Effector memory CD4-positive, alpha-beta T cell (primary cell): ENCODE measurements at regions not wholly inside any gene's neighbourhood (a gene's known extent, or its start where the extent isn't known, plus 50 kb on each side); places are given as distances from the start of the nearest gene placed in this dataset.

Experiments used
- DNase-seq, 3 donors: peaks; one replicate each; pipeline ENCODE4 v3.0.0-alpha.2; 2020
- H3K27ac ChIP-seq: 2 replicates; pipeline ENCODE4 v1.7.0; 2013; ENCODE audit warnings: mild to moderate bottlenecking, low read length, moderate library complexity; ENCODE audit not compliant: insufficient read depth, poor library complexity, severe bottlenecking
- H3K27me3 ChIP-seq: replicated peaks from 2 replicates; pipeline ENCODE4 v1.7.0; 2013; ENCODE audit warnings: mild to moderate bottlenecking, low read length; ENCODE audit not compliant: insufficient read depth, control insufficient read depth, poor library complexity, severe bottlenecking
- H3K36me3 ChIP-seq: 2 replicates; pipeline ENCODE4 v1.7.0; 2013; ENCODE audit warnings: mild to moderate bottlenecking, low read length, moderate library complexity; ENCODE audit not compliant: control insufficient read depth, insufficient read depth
- H3K4me1 ChIP-seq: 2 replicates; pipeline ENCODE4 v1.7.0; 2013; ENCODE audit warnings: low read length, mild to moderate bottlenecking; ENCODE audit not compliant: control insufficient read depth, insufficient read depth, poor library complexity, severe bottlenecking
- H3K4me3 ChIP-seq: 2 replicates; pipeline ENCODE4 v1.7.0; 2013; ENCODE audit warnings: low read length, low read depth, mild to moderate bottlenecking; ENCODE audit not compliant: insufficient read depth, poor library complexity, severe bottlenecking
- H3K9me3 ChIP-seq: 2 replicates; pipeline ENCODE4 v1.7.0; 2013; ENCODE audit warnings: mild to moderate bottlenecking, low read length, moderate library complexity; ENCODE audit not compliant: control insufficient read depth

- DNase-seq: peak; percentile 40 to 59 (median 56)
- H3K27me3 ChIP-seq: no peaks in the 10 kb centered on the region
- no peaks in the 10 kb centered on the region for H3K36me3 ChIP-seq
- no peak overlapping the region for H3K27ac ChIP-seq
- H3K9me3 ChIP-seq: no peaks in the 10 kb centered on the region
- H3K4me1 ChIP-seq: no peaks in the 10 kb centered on the region
- no peak overlapping the region for H3K4me3 ChIP-seq
These were observed 192.4 kb upstream of the GSE1 start for GRCh38 chr16:85420501-85421337.

GRCh38 chr16:85421338-85422195 lies 191.6 kb upstream of the GSE1 start:
- no peak overlapping the region for H3K27ac ChIP-seq
- no peaks in the 10 kb centered on the region for H3K9me3 ChIP-seq
- DNase-seq: no peak
- no peak overlapping the region for H3K4me3 ChIP-seq
- no peaks in the 10 kb centered on the region for H3K27me3 ChIP-seq
- no peaks in the 10 kb centered on the region for H3K4me1 ChIP-seq
- no peaks in the 10 kb centered on the region for H3K36me3 ChIP-seq

- no peaks in the 10 kb centered on the region for H3K36me3 ChIP-seq
- H3K27ac ChIP-seq: no peak overlapping the region
- no peaks in the 10 kb centered on the region for H3K27me3 ChIP-seq
- no peak overlapping the region for H3K4me3 ChIP-seq
- DNase-seq: no peak
- no peaks in the 10 kb centered on the region for H3K4me1 ChIP-seq
- no peaks in the 10 kb centered on the region for H3K9me3 ChIP-seq
These were observed 190.9 kb upstream of the GSE1 start for GRCh38 chr16:85422196-85422631.

GRCh38 chr16:85422632-85423550 lies 190.2 kb upstream of the GSE1 start:
- no peak overlapping the region for H3K4me3 ChIP-seq
- H3K9me3 ChIP-seq: no peaks in the 10 kb centered on the region
- H3K27ac ChIP-seq: no peak overlapping the region
- no peak for DNase-seq
- no peaks in the 10 kb centered on the region for H3K27me3 ChIP-seq
- H3K4me1 ChIP-seq: no peaks in the 10 kb centered on the region
- H3K36me3 ChIP-seq: no peaks in the 10 kb centered on the region

- no peak overlapping the region for H3K4me3 ChIP-seq
- H3K36me3 ChIP-seq: no peaks in the 10 kb centered on the region
- H3K27ac ChIP-seq: no peak overlapping the region
- no peaks in the 10 kb centered on the region for H3K27me3 ChIP-seq
- H3K9me3 ChIP-seq: no peaks in the 10 kb centered on the region
- DNase-seq: no peak
- no peaks in the 10 kb centered on the region for H3K4me1 ChIP-seq
These were observed 189.5 kb upstream of the GSE1 start for GRCh38 chr16:85423631-85424030.

GRCh38 chr16:85424260-85425073 lies 188.7 kb upstream of the GSE1 start:
- no peak for DNase-seq
- no peaks in the 10 kb centered on the region for H3K27me3 ChIP-seq
- H3K27ac ChIP-seq: no peak overlapping the region
- no peaks in the 10 kb centered on the region for H3K36me3 ChIP-seq
- H3K9me3 ChIP-seq: no peaks in the 10 kb centered on the region
- no peak overlapping the region for H3K4me3 ChIP-seq
- no peaks in the 10 kb centered on the region for H3K4me1 ChIP-seq

- DNase-seq: no peak
These were observed 188.0 kb upstream of the GSE1 start for GRCh38 chr16:85425074-85425662.

GRCh38 chr16:85426806-85427205 lies 186.3 kb upstream of the GSE1 start:
- Histone ChIP-seq H3K36me3 (no peaks in the 10 kb centered on the region), H3K4me3 (no peak overlapping the region), H3K4me1 (no peaks in the 10 kb centered on the region), H3K27ac (no peak overlapping the region), H3K9me3 (no peaks in the 10 kb centered on the region), H3K27me3 (no peaks in the 10 kb centered on the region)
- DNase-seq: no peak

More at GRCh38 chr16:85425074-85425662, 188.0 kb upstream of the GSE1 start:
- no peak overlapping the region for H3K4me3 ChIP-seq
- H3K27me3 ChIP-seq: no peaks in the 10 kb centered on the region
- no peaks in the 10 kb centered on the region for H3K36me3 ChIP-seq
- H3K27ac ChIP-seq: no peak overlapping the region
- H3K4me1 ChIP-seq: no peaks in the 10 kb centered on the region
- H3K9me3 ChIP-seq: no peaks in the 10 kb centered on the region
